Calu3 (cell line): ENCODE measurements at regions not wholly inside any gene's neighbourhood (a gene's known extent, or its start where the extent isn't known, plus 50 kb on each side); places are given as distances from the start of the nearest gene placed in this dataset.

Source experiments
- BruUV-seq: library from RNA; stranded (reverse); fragments of 400-500 nt; replicated peaks from 2 replicates; lab custom pipeline; 2021; lab: Mats Ljungman, UMichigan
- CTCF ChIA-PET: fragments of 300-600 bp; sonication (Branson Sonifier 250); formaldehyde crosslinking; loops from one replicate; lab custom pipeline; 2022; ENCODE audit warnings: antibody characterized with exemption; lab: Charles Lee
- DNase-seq: peaks from one replicate; pipeline ENCODE4 v3.0.0; 2022
- H3K27ac Mint-ChIP-seq: one replicate; pipeline ENCODE4 v1.8.0; 2022; ENCODE audit warnings: mixed read lengths; ENCODE audit not compliant: unreplicated experiment
- H3K27me3 Mint-ChIP-seq: one replicate; pipeline ENCODE4 v1.8.0; 2022; ENCODE audit warnings: mixed read lengths; ENCODE audit not compliant: unreplicated experiment
- H3K36me3 Mint-ChIP-seq: one replicate; pipeline ENCODE4 v1.8.0; 2022; ENCODE audit warnings: mild to moderate bottlenecking, moderate library complexity, mixed read lengths; ENCODE audit not compliant: insufficient read depth, unreplicated experiment
- H3K4me1 Mint-ChIP-seq: one replicate; pipeline ENCODE4 v1.8.0; 2022; ENCODE audit warnings: mild to moderate bottlenecking, low read depth, mixed read lengths; ENCODE audit not compliant: unreplicated experiment
- H3K4me3 Mint-ChIP-seq: one replicate; pipeline ENCODE4 v1.8.0; 2022; ENCODE audit warnings: mild to moderate bottlenecking, low read depth, moderate library complexity, mixed read lengths; ENCODE audit not compliant: unreplicated experiment
- H3K9me3 Mint-ChIP-seq: one replicate; pipeline ENCODE4 v1.8.0; 2022; ENCODE audit warnings: low read depth, mixed read lengths; ENCODE audit not compliant: unreplicated experiment
- CTCF ChIP-seq: fragments of 200-600 bp; IDR thresholded peaks from one replicate; pipeline ENCODE4 v1.8.0; 2022; ENCODE audit warnings: antibody characterized with exemption; ENCODE audit not compliant: unreplicated experiment
- intact Hi-C: fragments of 100-400 bp; cut with micrococcal nuclease; formaldehyde crosslinking; loops from one replicate; pipeline ENCODE4 v1.10.0; 2022; ENCODE audit not compliant: unreplicated experiment

GRCh38 chr2:101625387-101625786, 72.1 kb upstream of the MAP4K4 start:
- Mint-ChIP-seq H3K9me3 (peaks cover 3% of the 10 kb centered on the region), H3K4me1 (peaks cover 27% of the 10 kb centered on the region), H3K27ac (peak overlapping the region; percentile 95), H3K4me3 (no peak overlapping the region), H3K27me3 (no peaks in the 10 kb centered on the region), H3K36me3 (peaks cover 17% of the 10 kb centered on the region)
- no TSS peak for BruUV-seq
- DNase-seq: peak; percentile 39
- CTCF ChIA-PET: no interaction called here
- TF ChIP-seq CTCF: no peak
- intact Hi-C loops: no loop called here

- H3K27me3 Mint-ChIP-seq: no peaks in the 10 kb centered on the region
- no TSS peak for BruUV-seq
- H3K27ac Mint-ChIP-seq: peak overlapping the region; percentile 95
- H3K4me3 Mint-ChIP-seq: no peak overlapping the region
- intact Hi-C loops: no loop called here
- H3K36me3 Mint-ChIP-seq: peaks cover 12% of the 10 kb centered on the region
- peaks cover 3% of the 10 kb centered on the region for H3K9me3 Mint-ChIP-seq
- CTCF ChIA-PET: interaction anchor here (0.7 kb wide), 1 partner anchor 1977 kb away, joined by 4 read pairs; no protein-coding TSS in a partner anchor
- no peak for DNase-seq
- peaks cover 24% of the 10 kb centered on the region for H3K4me1 Mint-ChIP-seq
- TF ChIP-seq CTCF: no peak
Measured at GRCh38 chr2:101624706-101625332, 72.7 kb upstream of the MAP4K4 start.

GRCh38 chr2:101623031-101623521, 74.4 kb upstream of the MAP4K4 start:
- BruUV-seq: no TSS peak
- peaks cover 12% of the 10 kb centered on the region for H3K36me3 Mint-ChIP-seq

More at GRCh38 chr2:101623031-101623521, 74.4 kb upstream of the MAP4K4 start:
- no peak for DNase-seq
- Mint-ChIP-seq H3K4me3 (no peak overlapping the region), H3K27me3 (no peaks in the 10 kb centered on the region), H3K4me1 (peaks cover 37% of the 10 kb centered on the region), H3K27ac (no peak overlapping the region), H3K9me3 (peaks cover 3% of the 10 kb centered on the region)
- intact Hi-C loops: no loop called here
- CTCF ChIA-PET: no interaction called here
- TF ChIP-seq CTCF: no peak
